OCI-LY1 (cell line): ENCODE measurements at regions not wholly inside any gene's neighbourhood (a gene's known extent, or its start where the extent isn't known, plus 50 kb on each side); places are given as distances from the start of the nearest gene placed in this dataset.

Experiments
- H2AFZ ChIP-seq: fragments of 200-600 bp; sonication (generic), shearing (Covaris generic); 2 replicates; pipeline ENCODE4 v1.6.0; 2014; ENCODE audit warnings: antibody characterized with exemption, mild to moderate bottlenecking, low read length
- H3F3A ChIP-seq: fragments of 200-600 bp; sonication (generic), shearing (Covaris generic); 2 replicates; pipeline ENCODE4 v1.6.0; 2014; ENCODE audit warnings: mild to moderate bottlenecking, antibody characterized with exemption, low read length, moderate library complexity; ENCODE audit not compliant: insufficient read depth
- H3K27ac ChIP-seq: fragments of 200-600 bp; sonication (generic); 2 replicates; pipeline ENCODE4 v1.5.1; 2014; ENCODE audit warnings: low read length, mixed run types, mild to moderate bottlenecking, low read depth; ENCODE audit not compliant: poor library complexity, severe bottlenecking
- H3K27me3 ChIP-seq: fragments of 200-600 bp; sonication (generic); 2 replicates; pipeline ENCODE4 v1.6.0; 2014; ENCODE audit warnings: antibody characterized with exemption, mild to moderate bottlenecking, low read length, moderate library complexity; ENCODE audit not compliant: insufficient read depth
- H3K36me3 ChIP-seq: fragments of 200-600 bp; sonication (generic); 2 replicates; pipeline ENCODE4 v1.6.1; 2014; ENCODE audit warnings: mild to moderate bottlenecking, antibody characterized with exemption, low read length, moderate library complexity, mixed read lengths; ENCODE audit not compliant: insufficient read depth
- H3K4me1 ChIP-seq: fragments of 200-600 bp; sonication (generic); 2 replicates; pipeline ENCODE4 v1.5.1; 2014; ENCODE audit warnings: mild to moderate bottlenecking, low read length, moderate library complexity; ENCODE audit not compliant: insufficient read depth, severe bottlenecking
- H3K4me2 ChIP-seq: fragments of 200-600 bp; sonication (generic), shearing (Covaris generic); 2 replicates; pipeline ENCODE4 v1.6.1; 2014; ENCODE audit warnings: low read length
- H3K4me3 ChIP-seq: fragments of 200-600 bp; sonication (generic); 2 replicates; pipeline ENCODE4 v1.5.1; 2014; ENCODE audit warnings: low read length, low read depth, mild to moderate bottlenecking, mixed read lengths; ENCODE audit not compliant: poor library complexity, severe bottlenecking
- H3K79me2 ChIP-seq: fragments of 200-600 bp; shearing (Covaris generic); 2 replicates; pipeline ENCODE4 v1.6.1; 2016; ENCODE audit warnings: mixed run types, low read length, mixed read lengths; ENCODE audit not compliant: insufficient read depth
- H3K9ac ChIP-seq: fragments of 200-600 bp; sonication (generic), shearing (Covaris generic); 2 replicates; pipeline ENCODE4 v1.6.1; 2014; ENCODE audit warnings: mild to moderate bottlenecking, low read length, mixed read lengths
- H3K9me2 ChIP-seq: fragments of 200-600 bp; sonication (generic), shearing (Covaris generic); 2 replicates; pipeline ENCODE4 v1.6.1; 2014; ENCODE audit warnings: low read depth, mild to moderate bottlenecking, low read length, mixed read lengths
- H3K9me3 ChIP-seq: fragments of 200-600 bp; shearing (Covaris generic); 2 replicates; pipeline ENCODE4 v1.6.1; 2014; ENCODE audit warnings: low read length, mixed read lengths
- H4K20me1 ChIP-seq: fragments of 200-600 bp; sonication (generic), shearing (Covaris generic); 2 replicates; pipeline ENCODE4 v1.6.0; 2016; ENCODE audit warnings: mild to moderate bottlenecking, low read length; ENCODE audit not compliant: insufficient read depth
- CTCF ChIP-seq: fragments of 200-600 bp; sonication (generic), shearing (Covaris generic); IDR thresholded peaks from 2 replicates; pipeline ENCODE4 v1.5.1; 2017; ENCODE audit warnings: mild to moderate bottlenecking, antibody characterized with exemption, low read length, moderate library complexity, mixed read lengths
- EZH2 ChIP-seq: fragments of 200-600 bp; sonication (generic), shearing (Covaris generic); IDR thresholded peaks from 2 replicates; pipeline ENCODE4 v1.8.0; 2017; ENCODE audit warnings: borderline replicate concordance, mixed run types, mild to moderate bottlenecking, antibody characterized with exemption, low read length, moderate library complexity, mixed read lengths

- TF ChIP-seq CTCF: no peak
- no peak for TF ChIP-seq EZH2
- H3K4me2 ChIP-seq: no peak overlapping the region
- no peak overlapping the region for H3K9ac ChIP-seq
- no peaks in the 10 kb centered on the region for H3K9me2 ChIP-seq
- H3K27ac ChIP-seq: no peak overlapping the region
- H3K36me3 ChIP-seq: no peaks in the 10 kb centered on the region
- H2AFZ ChIP-seq: no peak overlapping the region
- no peaks in the 10 kb centered on the region for H3K79me2 ChIP-seq
- no peaks in the 10 kb centered on the region for H3K9me3 ChIP-seq
- H3K4me1 ChIP-seq: no peaks in the 10 kb centered on the region
- no peak overlapping the region for H3K4me3 ChIP-seq
- no peaks in the 10 kb centered on the region for H4K20me1 ChIP-seq
- H3F3A ChIP-seq: no peaks in the 10 kb centered on the region
- H3K27me3 ChIP-seq: no peaks in the 10 kb centered on the region
These were observed 64.1 kb upstream of the LMO1 start for GRCh38 chr11:8327761-8328192.

- no peak overlapping the region for H3K27ac ChIP-seq
- no peak overlapping the region for H2AFZ ChIP-seq
- no peaks in the 10 kb centered on the region for H4K20me1 ChIP-seq
- no peak overlapping the region for H3K4me2 ChIP-seq
- no peaks in the 10 kb centered on the region for H3F3A ChIP-seq
- H3K4me3 ChIP-seq: no peak overlapping the region
- no peaks in the 10 kb centered on the region for H3K27me3 ChIP-seq
- no peaks in the 10 kb centered on the region for H3K79me2 ChIP-seq
- no peak overlapping the region for H3K9ac ChIP-seq
- TF ChIP-seq CTCF (no peak), EZH2 (no peak)
- no peaks in the 10 kb centered on the region for H3K4me1 ChIP-seq
- H3K9me2 ChIP-seq: no peaks in the 10 kb centered on the region
- H3K9me3 ChIP-seq: no peaks in the 10 kb centered on the region
- H3K36me3 ChIP-seq: no peaks in the 10 kb centered on the region
These were observed 62.7 kb upstream of the LMO1 start for GRCh38 chr11:8326337-8326736.

GRCh38 chr11:8325591-8326304, 62.1 kb upstream of the LMO1 start:
- Histone ChIP-seq H3K9ac (no peak overlapping the region), H3K36me3 (no peaks in the 10 kb centered on the region), H3K4me2 (no peak overlapping the region), H3K27me3 (no peaks in the 10 kb centered on the region), H4K20me1 (no peaks in the 10 kb centered on the region), H3K4me1 (no peaks in the 10 kb centered on the region), H2AFZ (no peak overlapping the region), H3K27ac (no peak overlapping the region), H3K9me2 (no peaks in the 10 kb centered on the region), H3F3A (no peaks in the 10 kb centered on the region), H3K9me3 (no peaks in the 10 kb centered on the region), H3K4me3 (no peak overlapping the region), H3K79me2 (no peaks in the 10 kb centered on the region)
- TF ChIP-seq EZH2: no peak
- no peak for TF ChIP-seq CTCF
